Fibroblast of lung (primary cell): ENCODE measurements at regions not wholly inside any gene's neighbourhood (a gene's known extent, or its start where the extent isn't known, plus 50 kb on each side); places are given as distances from the start of the nearest gene placed in this dataset.
"Not testable (repeated sequence)": the region's sequence is repeated elsewhere in the genome, so short reads cannot be mapped to it uniquely, and the experiment has no call there.

ENCODE experiments used
- DNase-seq, 2 donors: peaks; one replicate each; pipeline versions ENCODE4 v3.0.0 to v3.0.0-alpha.2; 2010; ENCODE audit warnings: low read depth in 2 of 2
- H2AFZ ChIP-seq: 2 replicates; pipeline ENCODE4 v1.5.1; 2012; ENCODE audit warnings: low read length, control low read depth, inconsistent platforms
- H3K27ac ChIP-seq: 2 replicates; pipeline ENCODE4 v1.5.1; 2011; ENCODE audit warnings: low read length, control low read depth; ENCODE audit not compliant: insufficient read depth
- H3K27me3 ChIP-seq: 2 replicates; pipeline ENCODE4 v1.5.1; 2011; ENCODE audit warnings: mild to moderate bottlenecking, low read length; ENCODE audit not compliant: control insufficient read depth, insufficient read depth
- H3K36me3 ChIP-seq: 2 replicates; pipeline ENCODE4 v1.5.1; 2011; ENCODE audit warnings: low read length; ENCODE audit not compliant: control insufficient read depth, insufficient read depth
- H3K4me1 ChIP-seq: 2 replicates; pipeline ENCODE4 v1.5.1; 2011; ENCODE audit warnings: low read length; ENCODE audit not compliant: control insufficient read depth, insufficient read depth; ENCODE audit errors: extremely low read depth
- H3K4me2 ChIP-seq: 2 replicates; pipeline ENCODE4 v1.5.1; 2011; ENCODE audit warnings: low read length, control low read depth; ENCODE audit not compliant: insufficient read depth; ENCODE audit errors: extremely low read depth
- H3K4me3 ChIP-seq, 4 experiments: fragments of 200-600 bp in 1 of 4; sonication (generic) in 1 of 4; replicated peaks in 1 of 4; 2 replicates each; pipeline ENCODE4 v1.5.1; 2011 to 2016; ENCODE audit warnings: low read length in 4 of 4, low read depth in 3 of 4, mild to moderate bottlenecking in 3 of 4, control low read depth in 2 of 4, inconsistent platforms in 1 of 4, mixed read lengths in 1 of 4; ENCODE audit not compliant: insufficient read depth in 1 of 4; ENCODE audit errors: control extremely low read depth in 1 of 4
- H3K79me2 ChIP-seq: 2 replicates; pipeline ENCODE4 v1.5.1; 2012; ENCODE audit warnings: mild to moderate bottlenecking, low read length, inconsistent platforms; ENCODE audit not compliant: control insufficient read depth, insufficient read depth
- H3K9ac ChIP-seq: 2 replicates; pipeline ENCODE4 v1.5.1; 2011; ENCODE audit warnings: mild to moderate bottlenecking, low read length, control low read depth; ENCODE audit not compliant: insufficient read depth
- H3K9me3 ChIP-seq: 2 replicates; pipeline ENCODE4 v1.5.1; 2012; ENCODE audit warnings: low read depth, low read length; ENCODE audit not compliant: control insufficient read depth, insufficient read depth
- H4K20me1 ChIP-seq: 2 replicates; pipeline ENCODE4 v1.5.1; 2011; ENCODE audit warnings: low read length; ENCODE audit not compliant: control insufficient read depth, insufficient read depth; ENCODE audit errors: extremely low read depth
- CTCF ChIP-seq, 2 donors: IDR thresholded peaks in 1 of 2; conservative IDR thresholded peaks in 1 of 2; 1 replicate in 1 of 2; 2 replicates in 1 of 2; pipeline ENCODE4 v1.5.1; 2011 to 2012; ENCODE audit warnings: low read length in 2 of 2, control low read depth in 1 of 2, inconsistent platforms in 1 of 2, low read depth in 1 of 2, mild to moderate bottlenecking in 1 of 2
- EZH2 ChIP-seq: IDR thresholded peaks from 2 replicates; pipeline ENCODE4 v1.5.1; 2012; ENCODE audit warnings: low read length, control low read depth, mild to moderate bottlenecking; ENCODE audit errors: missing control alignments

DNA sequence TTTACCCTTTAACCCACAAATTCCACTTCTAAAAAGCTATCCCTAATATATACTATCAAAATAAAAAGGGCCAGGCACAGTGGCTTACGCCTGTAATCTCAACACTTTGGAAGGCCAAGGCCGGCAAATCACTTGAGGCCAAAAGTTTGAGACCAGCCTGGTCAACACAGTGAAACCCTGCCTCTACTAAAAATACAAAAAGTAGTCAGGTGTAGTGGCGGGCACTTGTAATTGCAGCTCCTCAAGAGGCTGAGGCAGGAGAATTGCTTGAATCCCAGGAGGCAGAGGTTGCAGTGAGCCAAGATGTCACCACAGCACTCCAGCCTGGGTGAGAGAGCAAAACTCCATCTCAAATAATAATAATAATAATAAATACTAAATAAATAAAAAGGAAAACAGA, 82.5 kb downstream of the TRIM27 start:
- no peaks in the 10 kb centered on the region for H3K36me3 ChIP-seq
- H3K27me3 ChIP-seq, result no peaks in the 10 kb centered on the region
- H3K4me1 ChIP-seq, result no peaks in the 10 kb centered on the region
- H3K9ac ChIP-seq, result no peak overlapping the region
- TF ChIP-seq CTCF (conservative IDR thresholded peaks at IDR 0.05 in 1 of 2, IDR thresholded peaks at IDR 0.05 in 1 of 2; ENCODE audit: low read depth in 1 of 2, low read length in 2 of 2) (no peak), EZH2 (no peak)
- H3K9me3 ChIP-seq, result no peaks in the 10 kb centered on the region
- H2AFZ ChIP-seq, result no peak overlapping the region
- no peak overlapping the region for H3K4me3 ChIP-seq
- H4K20me1 ChIP-seq, result no peaks in the 10 kb centered on the region
- H3K4me2 ChIP-seq, result no peak overlapping the region
- H3K27ac ChIP-seq, result no peak overlapping the region
- H3K79me2 ChIP-seq, result no peaks in the 10 kb centered on the region
- DNase-seq, result no peak

DNA sequence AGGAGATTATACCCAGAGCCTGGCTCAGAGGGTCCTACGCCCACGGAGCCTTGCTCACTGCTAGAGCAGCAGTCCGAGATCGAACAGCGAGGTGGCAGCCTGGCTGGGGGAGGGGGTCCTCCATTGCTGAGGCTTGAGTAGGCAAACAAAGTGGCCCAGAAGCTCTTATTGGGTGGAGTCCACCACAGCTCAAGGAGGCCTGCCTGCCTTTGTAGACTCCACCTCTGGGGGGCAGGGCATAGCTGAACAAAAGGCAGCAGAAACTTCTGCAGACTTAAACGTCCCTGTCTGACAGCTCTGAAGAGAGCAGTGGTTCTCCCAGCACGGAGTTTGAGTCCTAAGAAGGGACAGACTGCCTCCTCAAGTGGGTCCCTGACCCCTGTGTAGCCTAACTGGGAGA, 75.0 kb downstream of the TRIM27 start:
- H3K9ac ChIP-seq, H3K4me1 ChIP-seq, H3K36me3 ChIP-seq, DNase-seq, H3K27me3 ChIP-seq, H3K9me3 ChIP-seq, H2AFZ ChIP-seq, H3K4me2 ChIP-seq, H3K4me3 ChIP-seq, H4K20me1 ChIP-seq, H3K79me2 ChIP-seq, H3K27ac ChIP-seq: not testable (repeated sequence)
